A673 (cell line): ENCODE measurements at regions not wholly inside any gene's neighbourhood (a gene's known extent, or its start where the extent isn't known, plus 50 kb on each side); places are given as distances from the start of the nearest gene placed in this dataset.

Experiments used
- CTCF ChIP-seq: fragments of 300-800, 200-600 bp; sonication (generic); conservative IDR thresholded peaks from 2 replicates; pipeline ENCODE4 v1.5.1; 2017; ENCODE audit warnings: low read depth, mild to moderate bottlenecking, antibody characterized with exemption, low read length, moderate library complexity, mixed read lengths
- EZH2 ChIP-seq: fragments of 200-600 bp; sonication (generic); IDR thresholded peaks from 2 replicates; pipeline ENCODE4 v1.6.1; 2017; ENCODE audit warnings: borderline replicate concordance, low read depth, mild to moderate bottlenecking, mixed read lengths, antibody characterized with exemption, low read length; ENCODE audit not compliant: poor library complexity, severe bottlenecking

- no peak for TF ChIP-seq EZH2
- no peak for TF ChIP-seq CTCF
Observed at GRCh38 chr14:24699052-24699451, 65.1 kb upstream of the GZMB start.
